HEK293 (cell line): ENCODE measurements at regions not wholly inside any gene's neighbourhood (a gene's known extent, or its start where the extent isn't known, plus 50 kb on each side); places are given as distances from the start of the nearest gene placed in this dataset.

Source experiments
- CTCF ChIA-PET: fragments of 350-600 bp; formaldehyde crosslinking; extraction: SDS; loops from one replicate; lab custom pipeline; 2021; ENCODE audit warnings: antibody characterized with exemption; lab: Yijun Ruan, JAX
- POLR2A ChIA-PET: fragments of 300-600 bp; formaldehyde crosslinking; extraction: SDS; loops from one replicate; lab custom pipeline; 2020; ENCODE audit warnings: antibody characterized with exemption, inconsistent platforms; lab: Yijun Ruan, JAX
- H3K27ac ChIP-seq: fragments of 200-500 bp; sonication (Bioruptor generic); 2 replicates; pipeline ENCODE4 v1.5.1; 2014; ENCODE audit warnings: low read depth, low read length, control low read depth, inconsistent platforms; ENCODE audit errors: extremely low read depth
- H3K36me3 ChIP-seq, 2 experiments: fragments of 200-500 bp in 1 of 2; sonication (Bioruptor generic) in 1 of 2; 1 replicate in 1 of 2; 2 replicates in 1 of 2; pipeline ENCODE4 v1.5.1; 2014 to 2017; ENCODE audit warnings: inconsistent platforms in 2 of 2, low read length in 2 of 2; ENCODE audit not compliant: control insufficient read depth in 2 of 2, insufficient read depth in 1 of 2
- H3K4me1 ChIP-seq: fragments of 200-500 bp; sonication (Bioruptor generic); 2 replicates; pipeline ENCODE4 v1.5.1; 2014; ENCODE audit warnings: mild to moderate bottlenecking, low read length, inconsistent platforms; ENCODE audit not compliant: control insufficient read depth, insufficient read depth
- H3K4me3 ChIP-seq: 2 replicates; pipeline ENCODE4 v1.5.1; 2011; ENCODE audit warnings: low read depth, mild to moderate bottlenecking, control low read depth, low read length, moderate library complexity
- H3K9me3 ChIP-seq: fragments of 200-500 bp; sonication (Bioruptor generic); 2 replicates; pipeline ENCODE4 v1.5.1; 2014; ENCODE audit warnings: low read depth, low read length, inconsistent platforms; ENCODE audit not compliant: control insufficient read depth, insufficient read depth
- EGR2 ChIP-seq: fragments of 450-650 bp; formaldehyde crosslinking; IDR thresholded peaks from 2 replicates; pipeline ENCODE4 v1.5.1; 2016; ENCODE audit warnings: low read depth, missing biosample characterization, missing genetic modification characterization
- GFI1B ChIP-seq: fragments of 450-650 bp; formaldehyde crosslinking; IDR thresholded peaks from 2 replicates; pipeline ENCODE4 v1.5.1; 2016; ENCODE audit warnings: missing biosample characterization, missing genetic modification characterization
- KLF1 ChIP-seq: fragments of 450-650 bp; formaldehyde crosslinking; IDR thresholded peaks from 2 replicates; pipeline ENCODE4 v1.5.1; 2016; ENCODE audit warnings: missing biosample characterization, missing genetic modification characterization
- MEIS1 ChIP-seq: sonication (generic); formaldehyde crosslinking; IDR thresholded peaks from 2 replicates; pipeline ENCODE4 v1.8.1; 2022; ENCODE audit warnings: missing genetic modification reagents, mild to moderate bottlenecking, borderline replicate concordance
- TCF7L2 ChIP-seq: IDR thresholded peaks from 2 replicates; pipeline ENCODE4 v1.6.1; 2011; ENCODE audit warnings: low read depth, mild to moderate bottlenecking, inconsistent platforms, low read length, moderate library complexity, borderline replicate concordance
- TRIM28 ChIP-seq: IDR thresholded peaks from 2 replicates; pipeline ENCODE4 v1.6.1; 2011; ENCODE audit warnings: low read length, control low read depth, borderline replicate concordance
- ZBTB20 ChIP-seq: fragments of 450-650 bp; formaldehyde crosslinking; IDR thresholded peaks from 2 replicates; pipeline ENCODE4 v1.5.1; 2016; ENCODE audit warnings: missing biosample characterization, missing genetic modification characterization
- ZNF112 ChIP-seq: fragments of 450-650 bp; formaldehyde crosslinking; IDR thresholded peaks from 2 replicates; pipeline ENCODE4 v1.5.0; 2017; ENCODE audit warnings: missing biosample characterization, missing genetic modification characterization
- ZNF114 ChIP-seq: fragments of 450-650 bp; formaldehyde crosslinking; IDR thresholded peaks from 2 replicates; pipeline ENCODE4 v1.5.0; 2017; ENCODE audit warnings: missing biosample characterization, missing genetic modification characterization
- ZNF184 ChIP-seq: fragments of 450-650 bp; IDR thresholded peaks from 2 replicates; pipeline ENCODE4 v1.5.1; 2018; ENCODE audit warnings: missing biosample characterization, mild to moderate bottlenecking, missing genetic modification characterization
- ZNF2 ChIP-seq: fragments of 450-650 bp; formaldehyde crosslinking; IDR thresholded peaks from 2 replicates; pipeline ENCODE4 v1.5.1; 2016; ENCODE audit warnings: missing biosample characterization, missing genetic modification characterization
- ZNF23 ChIP-seq: fragments of 450-650 bp; formaldehyde crosslinking; IDR thresholded peaks from 2 replicates; pipeline ENCODE4 v1.5.1; 2016; ENCODE audit warnings: missing biosample characterization, missing genetic modification characterization, borderline replicate concordance
- ZNF311 ChIP-seq: fragments of 450-650 bp; formaldehyde crosslinking; IDR thresholded peaks from 2 replicates; pipeline ENCODE4 v1.5.1; 2017; ENCODE audit warnings: missing biosample characterization, missing genetic modification characterization, borderline replicate concordance
- ZNF354C ChIP-seq: fragments of 450-650 bp; formaldehyde crosslinking; IDR thresholded peaks from 2 replicates; pipeline ENCODE4 v1.5.1; 2016; ENCODE audit warnings: missing biosample characterization, missing genetic modification characterization, low read depth, borderline replicate concordance
- ZNF366 ChIP-seq: fragments of 450-650 bp; formaldehyde crosslinking; conservative IDR thresholded peaks from 2 replicates; pipeline ENCODE4 v1.5.1; 2016; ENCODE audit warnings: missing biosample characterization, missing genetic modification characterization
- ZNF391 ChIP-seq: fragments of 450-650 bp; formaldehyde crosslinking; IDR thresholded peaks from 2 replicates; pipeline ENCODE4 v1.5.1; 2016; ENCODE audit warnings: low read depth, missing biosample characterization, missing genetic modification characterization, borderline replicate concordance
- ZNF514 ChIP-seq: fragments of 450-650 bp; formaldehyde crosslinking; IDR thresholded peaks from 2 replicates; pipeline ENCODE4 v1.5.1; 2016; ENCODE audit warnings: missing biosample characterization, missing genetic modification characterization
- ZNF521 ChIP-seq: fragments of 450-650 bp; formaldehyde crosslinking; IDR thresholded peaks from 2 replicates; pipeline ENCODE4 v1.5.1; 2017; ENCODE audit warnings: missing biosample characterization, mild to moderate bottlenecking, missing genetic modification characterization
- ZNF623 ChIP-seq: fragments of 450-650 bp; formaldehyde crosslinking; IDR thresholded peaks from 2 replicates; pipeline ENCODE4 v1.5.1; 2016; ENCODE audit warnings: missing biosample characterization, missing genetic modification characterization
- ZNF654 ChIP-seq: fragments of 450-650 bp; formaldehyde crosslinking; IDR thresholded peaks from 2 replicates; pipeline ENCODE4 v1.5.1; 2016; ENCODE audit warnings: low read depth, missing biosample characterization, missing genetic modification characterization
- ZSCAN16 ChIP-seq: fragments of 450-650 bp; formaldehyde crosslinking; IDR thresholded peaks from 2 replicates; pipeline ENCODE4 v1.5.1; 2016; ENCODE audit warnings: missing biosample characterization, missing genetic modification characterization
- ZSCAN30 ChIP-seq: fragments of 450-650 bp; IDR thresholded peaks from 2 replicates; pipeline ENCODE4 v1.5.1; 2018; ENCODE audit warnings: missing biosample characterization, mild to moderate bottlenecking, missing genetic modification characterization, moderate library complexity
- TF ChIP-seq, protein P1 (sequence below): fragments of 450-650 bp; formaldehyde crosslinking; IDR thresholded peaks from 2 replicates; pipeline ENCODE4 v1.5.0; 2017; ENCODE audit warnings: missing biosample characterization, missing genetic modification characterization, borderline replicate concordance
- TF ChIP-seq, protein P2 (sequence below): fragments of 450-650 bp; formaldehyde crosslinking; IDR thresholded peaks from 2 replicates; pipeline ENCODE4 v1.5.1; 2017; ENCODE audit warnings: missing biosample characterization, missing genetic modification characterization
- TF ChIP-seq, protein P3 (sequence below): fragments of 450-650 bp; formaldehyde crosslinking; IDR thresholded peaks from 2 replicates; pipeline ENCODE4; 2016; ENCODE audit warnings: missing biosample characterization, missing genetic modification characterization

DNA sequence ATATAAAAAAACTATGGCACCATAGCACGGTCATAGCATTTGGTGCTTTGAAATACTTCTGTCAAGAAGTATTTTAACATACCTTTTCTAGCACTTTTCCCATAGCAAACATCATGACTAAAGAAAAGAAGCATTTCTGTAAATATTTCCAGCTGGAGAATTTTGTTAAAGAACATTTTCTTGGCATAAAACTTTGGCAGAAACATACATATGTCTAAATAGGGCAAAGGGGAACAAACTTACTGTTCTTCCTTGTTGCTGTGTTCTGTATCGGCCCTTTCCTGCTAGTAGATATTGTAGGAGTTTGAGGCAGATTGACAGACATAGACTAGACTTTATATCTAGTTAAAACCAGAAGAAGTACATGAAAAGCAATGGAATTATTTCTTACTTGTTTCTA lies 2368.5 kb downstream of the PCDH7 start:
- TF ChIP-seq ZBTB20 (tag by site-specific recombination) (no peak), ZSCAN30 (no peak), ZNF354C (tag by site-specific recombination) (no peak), GFI1B (tag by site-specific recombination) (no peak), ZNF114 (tag by site-specific recombination) (no peak), ZNF514 (tag by site-specific recombination) (no peak), ZNF112 (tag by site-specific recombination) (no peak), KLF1 (no peak), ZNF366 (tag by site-specific recombination) (no peak)
- CTCF ChIA-PET, result no interaction called here
- POLR2A ChIA-PET, result no interaction called here
- Histone ChIP-seq H3K4me1 (no peaks in the 10 kb centered on the region), H3K36me3 (no peaks in the 10 kb centered on the region), H3K27ac (no peak overlapping the region), H3K4me3 (no peak overlapping the region), H3K9me3 (no peaks in the 10 kb centered on the region)

DNA sequence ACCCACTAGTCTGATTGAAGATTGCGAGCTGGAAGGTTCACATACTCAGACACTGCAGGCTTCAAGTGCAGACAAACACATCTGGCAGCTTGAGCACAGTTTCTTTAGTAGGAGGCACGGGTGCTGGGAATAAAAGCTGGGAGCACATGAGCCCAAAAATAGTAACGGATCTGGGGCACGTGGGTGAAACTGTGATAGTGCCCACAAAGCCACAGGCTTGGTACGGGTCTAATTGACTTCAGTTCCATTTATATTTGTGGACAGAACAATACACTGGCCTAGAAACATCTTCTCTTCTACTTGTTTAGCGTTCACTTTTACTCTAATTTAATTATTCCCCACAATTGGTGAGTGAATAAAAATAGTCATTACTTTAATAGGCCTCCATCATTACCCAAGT lies 2370.7 kb downstream of the PCDH7 start:
- TF ChIP-seq MEIS1 (CRISPR knock-in tag) (no peak), ZNF23 (no peak), ZNF311 (tag by site-specific recombination) (no peak), EGR2 (tag by site-specific recombination) (no peak), ZNF654 (tag by site-specific recombination) (no peak), ZNF521 (tag by site-specific recombination) (no peak), ZNF184 (tag by site-specific recombination) (no peak), ZNF391 (no peak), ZSCAN16 (tag by site-specific recombination) (no peak), ZNF2 (tag by site-specific recombination) (no peak), ZNF354C (tag by site-specific recombination) (no peak), TRIM28 (no peak), TCF7L2 (no peak), KLF1 (no peak), ZNF623 (tag by site-specific recombination) (no peak)
- TF ChIP-seq, protein P1, sequence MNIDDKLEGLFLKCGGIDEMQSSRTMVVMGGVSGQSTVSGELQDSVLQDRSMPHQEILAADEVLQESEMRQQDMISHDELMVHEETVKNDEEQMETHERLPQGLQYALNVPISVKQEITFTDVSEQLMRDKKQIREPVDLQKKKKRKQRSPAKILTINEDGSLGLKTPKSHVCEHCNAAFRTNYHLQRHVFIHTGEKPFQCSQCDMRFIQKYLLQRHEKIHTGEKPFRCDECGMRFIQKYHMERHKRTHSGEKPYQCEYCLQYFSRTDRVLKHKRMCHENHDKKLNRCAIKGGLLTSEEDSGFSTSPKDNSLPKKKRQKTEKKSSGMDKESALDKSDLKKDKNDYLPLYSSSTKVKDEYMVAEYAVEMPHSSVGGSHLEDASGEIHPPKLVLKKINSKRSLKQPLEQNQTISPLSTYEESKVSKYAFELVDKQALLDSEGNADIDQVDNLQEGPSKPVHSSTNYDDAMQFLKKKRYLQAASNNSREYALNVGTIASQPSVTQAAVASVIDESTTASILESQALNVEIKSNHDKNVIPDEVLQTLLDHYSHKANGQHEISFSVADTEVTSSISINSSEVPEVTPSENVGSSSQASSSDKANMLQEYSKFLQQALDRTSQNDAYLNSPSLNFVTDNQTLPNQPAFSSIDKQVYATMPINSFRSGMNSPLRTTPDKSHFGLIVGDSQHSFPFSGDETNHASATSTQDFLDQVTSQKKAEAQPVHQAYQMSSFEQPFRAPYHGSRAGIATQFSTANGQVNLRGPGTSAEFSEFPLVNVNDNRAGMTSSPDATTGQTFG, result no peak
- TF ChIP-seq, protein P2, sequence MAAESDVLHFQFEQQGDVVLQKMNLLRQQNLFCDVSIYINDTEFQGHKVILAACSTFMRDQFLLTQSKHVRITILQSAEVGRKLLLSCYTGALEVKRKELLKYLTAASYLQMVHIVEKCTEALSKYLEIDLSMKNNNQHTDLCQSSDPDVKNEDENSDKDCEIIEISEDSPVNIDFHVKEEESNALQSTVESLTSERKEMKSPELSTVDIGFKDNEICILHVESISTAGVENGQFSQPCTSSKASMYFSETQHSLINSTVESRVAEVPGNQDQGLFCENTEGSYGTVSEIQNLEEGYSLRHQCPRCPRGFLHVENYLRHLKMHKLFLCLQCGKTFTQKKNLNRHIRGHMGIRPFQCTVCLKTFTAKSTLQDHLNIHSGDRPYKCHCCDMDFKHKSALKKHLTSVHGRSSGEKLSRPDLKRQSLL (tag by site-specific recombination), result no peak
- TF ChIP-seq, protein P3, sequence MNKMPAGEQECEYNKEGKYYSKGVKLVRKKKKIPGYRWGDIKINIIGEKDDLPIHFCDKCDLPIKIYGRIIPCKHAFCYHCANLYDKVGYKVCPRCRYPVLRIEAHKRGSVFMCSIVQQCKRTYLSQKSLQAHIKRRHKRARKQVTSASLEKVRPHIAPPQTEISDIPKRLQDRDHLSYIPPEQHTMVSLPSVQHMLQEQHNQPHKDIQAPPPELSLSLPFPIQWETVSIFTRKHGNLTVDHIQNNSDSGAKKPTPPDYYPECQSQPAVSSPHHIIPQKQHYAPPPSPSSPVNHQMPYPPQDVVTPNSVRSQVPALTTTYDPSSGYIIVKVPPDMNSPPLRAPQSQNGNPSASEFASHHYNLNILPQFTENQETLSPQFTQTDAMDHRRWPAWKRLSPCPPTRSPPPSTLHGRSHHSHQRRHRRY (tag by site-specific recombination), result no peak
- Histone ChIP-seq H3K9me3 (no peaks in the 10 kb centered on the region), H3K4me3 (no peak overlapping the region), H3K36me3 (no peaks in the 10 kb centered on the region), H3K27ac (no peak overlapping the region), H3K4me1 (no peaks in the 10 kb centered on the region)
- POLR2A ChIA-PET, result no interaction called here
- CTCF ChIA-PET, result no interaction called here
